GM12872 (cell line): ENCODE measurements at regions not wholly inside any gene's neighbourhood (a gene's known extent, or its start where the extent isn't known, plus 50 kb on each side); places are given as distances from the start of the nearest gene placed in this dataset.

Source experiments
- CTCF ChIP-seq: IDR thresholded peaks from 3 replicates; pipeline ENCODE4 v1.5.1; 2011; ENCODE audit warnings: low read depth, mild to moderate bottlenecking, low read length, moderate library complexity; ENCODE audit not compliant: insufficient read depth

GRCh38 chr2:15695582-15696330, 104.1 kb downstream of the DDX1 start:
- TF ChIP-seq CTCF = no peak

GRCh38 chr2:15700131-15700530, 108.5 kb downstream of the DDX1 start:
- TF ChIP-seq CTCF = no peak

GRCh38 chr2:15700599-15701340, 109.1 kb downstream of the DDX1 start:
- no peak for TF ChIP-seq CTCF

GRCh38 chr2:15701341-15701907, 109.8 kb downstream of the DDX1 start:
- no peak for TF ChIP-seq CTCF

- no peak for TF ChIP-seq CTCF
These were observed 110.3 kb downstream of the DDX1 start for GRCh38 chr2:15701991-15702390.

- TF ChIP-seq CTCF = no peak
These were observed 110.8 kb downstream of the DDX1 start for GRCh38 chr2:15702452-15702851.

GRCh38 chr2:15703365-15703869, 111.7 kb downstream of the DDX1 start:
- no peak for TF ChIP-seq CTCF
